Motor neuron (in vitro differentiated cells): ENCODE measurements at regions not wholly inside any gene's neighbourhood (a gene's known extent, or its start where the extent isn't known, plus 50 kb on each side); places are given as distances from the start of the nearest gene placed in this dataset.

Experiments
- ATAC-seq, 8 experiments: fragments of 200-7000 bp; cut with Tn5 transposase; replicated peaks in 6 of 8; 2 replicates each; pipeline ENCODE4 v1.8.0; 2021; ENCODE audit warnings: mild to moderate bottlenecking in 8 of 8, moderate library complexity in 8 of 8
- H3K27ac ChIP-seq, 2 donors: fragments of 250-450 bp; sonication (Bioruptor Pico); 2 replicates each; pipeline ENCODE4 v1.9.0; 2021; ENCODE audit warnings: antibody characterized with exemption in 2 of 2, mild to moderate bottlenecking in 2 of 2, moderate library complexity in 1 of 2
- H3K4me1 ChIP-seq, 2 donors: fragments of 250-450 bp; sonication (Bioruptor Pico); replicated peaks in 1 of 2; 2 replicates each; pipeline ENCODE4 v1.6.1; 2021; ENCODE audit warnings: antibody characterized with exemption in 2 of 2, mild to moderate bottlenecking in 2 of 2, moderate library complexity in 1 of 2
- H3K4me3 ChIP-seq, 5 donors: fragments of 250-450 bp; sonication (Bioruptor Pico); 2 replicates each; pipeline ENCODE4 v1.9.0; 2021; ENCODE audit warnings: antibody characterized with exemption in 5 of 5, mild to moderate bottlenecking in 5 of 5, moderate library complexity in 4 of 5
- WGBS, 10 experiments: fragments of 450-650 bp; shearing (Covaris generic); methylation state at CpG; one replicate each; pipeline ENCODE4 v1.0.0; 2022; 5-methylcytosine and 5-hydroxymethylcytosine counted together
- in situ Hi-C, 9 experiments: fragments of 400-800 bp; cut with MboI; loops; one replicate each; pipeline ENCODE4 v1.15.0; 2021; ENCODE audit warnings: low sequenced_read_pairs in 9 of 9, low pct_unique_long_range_greater_than_20kb in 2 of 9; ENCODE audit not compliant: unreplicated experiment in 9 of 9

DNA sequence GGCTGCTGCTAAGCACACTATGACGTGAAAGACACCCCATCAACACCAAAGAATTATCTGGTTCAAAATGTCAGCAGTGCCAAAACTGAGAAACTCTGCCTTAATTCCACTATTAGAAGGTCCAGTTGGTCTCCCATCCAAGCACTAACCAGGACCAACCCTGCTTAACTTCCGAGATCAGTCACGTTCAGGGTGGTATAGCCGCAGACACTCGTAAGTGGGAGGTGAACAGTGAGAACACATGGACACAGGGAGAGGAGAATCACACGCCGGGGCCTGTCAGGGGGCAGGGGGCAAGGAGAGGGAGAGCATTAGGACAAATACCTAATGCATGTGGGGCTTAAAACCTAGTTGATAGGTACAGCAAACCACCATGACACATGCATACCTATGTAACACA lies 83.4 kb downstream of the C13orf42 start:
- no peak for ATAC-seq
- in situ Hi-C loops: no loop called here
- Histone ChIP-seq H3K4me1 (no peaks in the 10 kb centered on the region), H3K27ac (no peak overlapping the region), H3K4me3 (no peak overlapping the region)
- WGBS, 10 experiments: 50 to 100% (median 83%) methylated on average over 1 to 5 of the region's 7 CpGs; no CpG with 5 or more reads in 1 of the 10 experiments

DNA sequence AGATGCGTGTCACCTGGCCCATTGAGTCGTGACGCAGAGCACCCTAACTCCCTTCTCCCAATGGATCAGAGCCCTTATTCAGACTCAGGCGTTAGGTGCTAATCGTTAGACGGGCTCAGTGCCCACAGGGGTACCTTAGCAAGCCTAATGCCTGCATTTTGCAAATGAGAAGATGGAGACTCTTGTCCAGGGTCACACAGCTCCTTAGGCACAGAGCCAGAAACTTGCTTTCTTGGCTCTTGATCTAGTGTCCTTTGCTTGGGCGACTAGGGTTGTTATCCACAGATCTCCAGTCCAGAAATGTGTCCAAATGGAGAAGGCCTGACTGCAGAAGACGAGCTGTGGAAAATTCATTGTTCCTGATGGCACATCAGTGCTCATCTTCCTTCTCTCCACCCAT lies 85.1 kb downstream of the C13orf42 start:
- no peak overlapping the region for H3K4me3 ChIP-seq
- ATAC-seq: no peak
- WGBS, 10 experiments: 47 to 100% (median 70%) methylated on average over 1 to 5 of the region's 8 CpGs; no CpG with 5 or more reads in 4 of the 10 experiments
- H3K4me1 ChIP-seq: no peaks in the 10 kb centered on the region
- H3K27ac ChIP-seq: no peak overlapping the region
- in situ Hi-C loops: no loop called here

DNA sequence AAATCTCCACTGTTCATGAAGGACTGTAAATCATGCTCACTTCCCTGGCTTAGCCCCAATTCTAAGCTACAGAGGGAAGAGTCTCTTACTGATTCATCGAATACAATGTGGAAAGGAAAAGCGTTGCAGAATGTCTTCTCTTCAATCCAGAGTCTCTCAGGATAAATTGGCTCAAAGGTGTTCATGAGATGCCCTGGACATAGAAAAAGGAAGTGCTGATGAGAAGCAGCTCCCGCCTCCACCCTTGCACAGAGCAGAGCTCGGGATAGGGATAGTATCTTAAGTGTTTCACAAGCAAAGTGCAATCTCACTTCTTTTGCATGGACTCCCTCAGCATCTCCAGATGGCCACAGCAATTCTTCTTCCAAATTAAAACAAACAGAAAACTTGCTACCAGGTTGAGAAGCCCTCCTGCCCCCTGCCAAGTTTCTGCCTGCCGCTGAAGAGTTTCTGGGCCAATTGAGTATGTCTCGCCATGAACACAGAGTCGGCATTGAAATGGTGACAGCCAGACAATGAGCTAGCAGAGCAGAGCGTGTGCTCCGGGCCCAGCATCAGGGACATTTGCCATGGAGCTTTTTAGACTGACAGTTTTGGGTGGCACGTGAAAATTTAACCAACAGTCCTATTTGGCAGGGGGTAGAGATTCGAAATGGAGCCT lies 85.7 kb downstream of the C13orf42 start:
- in situ Hi-C loops: no loop called here
- Histone ChIP-seq H3K4me3 (no peak overlapping the region), H3K4me1 (no peaks in the 10 kb centered on the region), H3K27ac (no peak overlapping the region)
- no peak for ATAC-seq
- WGBS, 10 experiments: 45 to 100% (median 76%) methylated on average over 1 to 11 of the region's 11 CpGs; no CpG with 5 or more reads in 1 of the 10 experiments

DNA sequence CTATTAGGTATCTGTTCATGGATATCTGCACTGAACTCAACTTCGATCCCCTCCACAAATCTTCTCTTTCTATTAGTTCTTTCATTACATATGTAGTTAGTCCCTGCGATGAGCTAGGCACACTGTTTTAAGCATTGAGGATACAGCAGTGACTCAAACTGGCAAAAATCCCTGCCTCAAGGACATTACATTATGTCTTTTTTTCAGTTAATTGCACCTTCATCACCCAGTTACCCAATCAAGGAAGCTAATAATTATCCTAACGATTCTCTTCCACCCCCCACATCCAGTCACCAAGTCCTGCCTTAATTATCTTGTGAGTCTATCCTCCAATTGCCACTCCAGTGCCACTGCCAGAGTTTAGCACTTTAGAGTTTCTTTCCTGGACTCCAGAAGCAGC lies 89.3 kb downstream of the C13orf42 start:
- ATAC-seq: no peak
- Histone ChIP-seq H3K27ac (no peak overlapping the region), H3K4me3 (no peak overlapping the region), H3K4me1 (no peaks in the 10 kb centered on the region)
- WGBS, 10 experiments: 21 to 100% (median 100%) methylated on average over 1 to 3 of the region's 3 CpGs
- in situ Hi-C loops: no loop called here

- Histone ChIP-seq H3K27ac (no peak overlapping the region), H3K4me3 (no peak overlapping the region), H3K4me1 (no peaks in the 10 kb centered on the region)
- 56 to 100% (median 91%) methylated on average over 1 to 6 of the region's 8 CpGs; no CpG with 5 or more reads in 3 of the 10 experiments for WGBS, 10 experiments
- ATAC-seq: no peak
- in situ Hi-C loops: no loop called here
Observed at GRCh38 chr13:51020600-51020999, 90.5 kb downstream of the C13orf42 start.

- Histone ChIP-seq H3K4me1 (no peaks in the 10 kb centered on the region), H3K4me3 (no peak overlapping the region), H3K27ac (no peak overlapping the region)
- ATAC-seq: no peak
- WGBS, 10 experiments: 27 to 100% (median 72%) methylated on average over 1 to 3 of the region's 5 CpGs; no CpG with 5 or more reads in 2 of the 10 experiments
- in situ Hi-C loops: no loop called here
Observed at GRCh38 chr13:51019026-51019425, 92.0 kb downstream of the C13orf42 start.

GRCh38 chr13:51017516-51017915 lies 93.6 kb downstream of the C13orf42 start:
- in situ Hi-C loops: no loop called here
- Histone ChIP-seq H3K4me3 (no peak overlapping the region), H3K27ac (no peak overlapping the region), H3K4me1 (no peaks in the 10 kb centered on the region)
- ATAC-seq: no peak
- 60 to 83% methylated on average over 1 of the region's 1 CpG; no CpG with 5 or more reads in 8 of the 10 experiments for WGBS, 10 experiments

- WGBS, 10 experiments: 0 to 100% (median 73%) methylated on average over 1 of the region's 1 CpG; no CpG with 5 or more reads in 4 of the 10 experiments
- no peak for ATAC-seq
- H3K27ac ChIP-seq: no peak overlapping the region
- H3K4me1 ChIP-seq: no peaks in the 10 kb centered on the region
- H3K4me3 ChIP-seq: no peak overlapping the region
- in situ Hi-C loops: no loop called here
Observed at GRCh38 chr13:51015973-51016372, 95.1 kb downstream of the C13orf42 start.

DNA sequence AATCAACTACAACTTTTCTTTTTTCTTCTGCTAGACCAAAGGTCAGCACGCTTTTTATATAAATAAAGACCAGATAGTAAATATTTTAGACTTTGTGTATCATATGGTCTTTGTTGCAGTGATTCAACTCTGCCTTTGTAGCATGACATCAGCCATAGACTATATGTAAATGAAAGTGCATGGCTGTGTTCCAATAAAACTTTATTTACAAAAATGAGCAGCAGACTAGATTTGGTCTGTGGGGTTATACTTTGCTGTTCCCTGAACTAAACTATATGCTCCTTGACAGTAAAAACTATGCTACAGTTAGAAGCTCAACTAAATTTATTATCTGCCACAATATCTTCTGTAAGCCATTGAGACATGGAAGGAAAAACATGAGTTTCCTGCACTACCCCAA lies 100.0 kb downstream of the RNASEH2B start:
- H3K4me3 ChIP-seq: no peak overlapping the region

GRCh38 chr13:51007216-51007615 lies 97.6 kb downstream of the RNASEH2B start:
- in situ Hi-C loops: no loop called here
- Histone ChIP-seq H3K4me1 (no peaks in the 10 kb centered on the region), H3K27ac (no peak overlapping the region), H3K4me3 (no peak overlapping the region)
- ATAC-seq: no peak
- 20 to 90% (median 69%) methylated on average over 1 to 3 of the region's 3 CpGs; no CpG with 5 or more reads in 1 of the 10 experiments for WGBS, 10 experiments

More for the DNA sequence above, 100.0 kb downstream of the RNASEH2B start:
- WGBS, 10 experiments: 50 to 100% (median 100%) methylated on average over 1 of the region's 1 CpG; no CpG with 5 or more reads in 1 of the 10 experiments
- no peak overlapping the region for H3K27ac ChIP-seq
- H3K4me1 ChIP-seq: no peaks in the 10 kb centered on the region
- ATAC-seq: no peak
- in situ Hi-C loops: no loop called here

DNA sequence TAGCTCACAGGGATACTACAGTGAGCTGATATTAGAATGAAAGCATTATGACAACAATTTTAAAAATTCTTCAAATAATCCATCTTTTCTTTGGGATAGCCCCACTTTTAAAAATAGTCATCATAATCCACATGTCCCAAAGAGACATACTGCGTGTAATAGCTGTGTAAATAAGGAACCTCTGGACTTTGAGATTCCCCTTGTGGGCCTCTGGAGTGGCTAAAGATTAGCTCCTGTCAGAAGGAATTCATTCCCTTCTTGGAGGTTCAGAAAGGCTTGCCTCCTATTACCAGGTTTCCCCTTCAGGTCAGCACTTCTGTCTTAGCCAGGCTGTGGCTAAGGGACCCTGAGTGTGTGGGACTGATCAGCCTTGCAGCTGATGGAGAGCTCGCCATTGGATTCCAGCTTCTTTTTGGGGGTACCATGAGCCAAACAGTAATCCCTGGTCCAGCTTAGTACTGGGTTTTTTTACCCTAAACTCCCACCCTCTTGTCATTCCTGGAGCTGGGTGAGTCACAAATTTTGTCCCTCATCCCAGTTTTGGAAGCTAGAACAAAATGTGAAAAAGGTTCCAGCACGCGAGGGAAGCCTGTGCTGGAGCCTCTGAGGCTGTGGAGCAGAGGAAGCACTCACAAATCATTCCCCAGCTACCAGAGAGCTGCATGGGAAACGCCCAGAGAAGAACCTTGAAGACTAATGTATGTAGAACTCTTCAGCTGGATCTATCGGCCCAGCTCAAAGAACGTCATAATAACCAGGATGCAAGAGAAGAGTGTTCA lies 96.7 kb downstream of the RNASEH2B start:
- ATAC-seq: peak in 3 of 8 experiments; percentile 41 to 99 (median 98)
- H3K4me3 ChIP-seq: no peak overlapping the region
- WGBS, 10 experiments: 0 to 100% (median 70%) methylated on average over 1 to 6 of the region's 7 CpGs; no CpG with 5 or more reads in 3 of the 10 experiments
- in situ Hi-C loops: no loop called here
- no peaks in the 10 kb centered on the region for H3K4me1 ChIP-seq
- no peak overlapping the region for H3K27ac ChIP-seq
